ENCODE measurements at regions not wholly inside any gene's neighbourhood (a gene's known extent, or its start where the extent isn't known, plus 50 kb on each side); places are given as distances from the start of the nearest gene placed in this dataset.

DNA sequence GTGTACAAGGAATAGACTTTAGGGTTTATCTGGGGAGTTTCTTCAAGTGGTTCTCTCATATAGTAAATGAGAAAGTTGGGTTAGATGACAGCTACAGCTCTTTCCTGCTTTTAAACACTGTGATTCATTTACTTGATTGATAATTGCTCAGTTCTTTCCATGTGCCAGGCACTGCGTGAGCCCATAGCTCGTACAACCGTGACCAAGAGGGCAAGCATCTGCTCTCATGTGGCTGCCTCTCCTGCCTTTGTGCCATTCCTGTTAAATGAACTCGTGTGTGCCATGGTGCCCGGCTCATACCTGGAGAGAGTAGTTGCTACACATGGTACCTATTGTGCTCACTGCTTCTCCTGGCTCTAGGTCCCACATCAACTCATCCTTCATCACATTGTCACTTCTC lies 206.3 kb downstream of the SNX19 start:
- TF ChIP-seq, protein P1, sequence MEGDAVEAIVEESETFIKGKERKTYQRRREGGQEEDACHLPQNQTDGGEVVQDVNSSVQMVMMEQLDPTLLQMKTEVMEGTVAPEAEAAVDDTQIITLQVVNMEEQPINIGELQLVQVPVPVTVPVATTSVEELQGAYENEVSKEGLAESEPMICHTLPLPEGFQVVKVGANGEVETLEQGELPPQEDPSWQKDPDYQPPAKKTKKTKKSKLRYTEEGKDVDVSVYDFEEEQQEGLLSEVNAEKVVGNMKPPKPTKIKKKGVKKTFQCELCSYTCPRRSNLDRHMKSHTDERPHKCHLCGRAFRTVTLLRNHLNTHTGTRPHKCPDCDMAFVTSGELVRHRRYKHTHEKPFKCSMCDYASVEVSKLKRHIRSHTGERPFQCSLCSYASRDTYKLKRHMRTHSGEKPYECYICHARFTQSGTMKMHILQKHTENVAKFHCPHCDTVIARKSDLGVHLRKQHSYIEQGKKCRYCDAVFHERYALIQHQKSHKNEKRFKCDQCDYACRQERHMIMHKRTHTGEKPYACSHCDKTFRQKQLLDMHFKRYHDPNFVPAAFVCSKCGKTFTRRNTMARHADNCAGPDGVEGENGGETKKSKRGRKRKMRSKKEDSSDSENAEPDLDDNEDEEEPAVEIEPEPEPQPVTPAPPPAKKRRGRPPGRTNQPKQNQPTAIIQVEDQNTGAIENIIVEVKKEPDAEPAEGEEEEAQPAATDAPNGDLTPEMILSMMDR (IDR thresholded peaks at IDR 0.05): no peak
- no peak for TF ChIP-seq POLR2A (IDR thresholded peaks at IDR 0.05)
